ENCODE measurements at regions not wholly inside any gene's neighbourhood (a gene's known extent, or its start where the extent isn't known, plus 50 kb on each side); places are given as distances from the start of the nearest gene placed in this dataset.

DNA sequence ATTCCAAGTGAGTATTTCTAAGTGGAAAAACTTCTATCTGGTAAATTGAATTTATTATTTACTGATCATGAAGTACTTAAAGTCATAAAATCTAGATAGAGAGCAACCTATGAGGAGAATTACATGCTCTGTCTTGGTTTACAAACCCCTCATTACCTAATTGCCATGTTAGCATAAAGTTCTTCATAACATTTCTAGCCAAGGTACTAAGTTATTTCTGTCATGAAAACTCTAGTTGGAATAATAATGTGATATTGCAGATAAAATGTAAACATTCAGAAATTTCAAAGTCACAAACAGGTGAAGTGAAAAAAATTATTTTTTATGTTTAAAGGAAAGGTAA is 228.6 kb downstream of the TTLL7 start:
- no peak for DNase-seq (ENCODE audit: low read depth in 3 of 3)

DNA sequence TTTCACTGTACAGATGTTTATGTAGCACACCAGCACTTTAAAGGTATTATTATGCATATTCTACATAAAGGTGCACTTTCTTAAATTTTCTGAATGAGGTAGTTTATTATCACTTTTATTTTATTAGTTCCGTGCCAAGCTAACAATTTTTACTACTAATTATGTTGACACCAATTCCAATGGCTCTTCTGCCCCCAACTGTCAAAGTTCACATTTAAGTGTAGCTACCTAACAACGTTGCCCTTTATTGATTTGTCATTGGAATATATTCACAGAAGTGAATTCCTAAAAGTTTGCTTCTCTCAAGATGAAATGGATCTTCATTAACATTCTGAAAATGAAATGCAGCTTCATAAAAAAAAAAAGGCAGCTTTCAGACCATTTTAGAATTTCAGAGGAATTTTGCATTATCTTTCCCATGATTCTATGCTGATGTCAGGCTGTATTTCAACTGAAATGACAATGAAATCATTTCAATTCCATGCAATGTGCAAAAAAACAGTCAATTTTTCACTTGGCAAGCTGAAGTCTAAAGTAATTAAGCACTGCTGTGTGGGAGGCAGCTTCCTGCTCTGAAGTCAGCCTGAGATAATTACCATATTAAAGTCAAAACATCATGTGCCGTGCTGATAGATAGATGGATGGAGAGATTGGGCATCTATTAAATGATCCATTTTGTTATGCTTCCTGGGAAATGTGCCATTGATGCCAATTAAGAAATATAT is 229.2 kb downstream of the TTLL7 start:
- no peak for DNase-seq (ENCODE audit: low read depth in 3 of 3)

DNA sequence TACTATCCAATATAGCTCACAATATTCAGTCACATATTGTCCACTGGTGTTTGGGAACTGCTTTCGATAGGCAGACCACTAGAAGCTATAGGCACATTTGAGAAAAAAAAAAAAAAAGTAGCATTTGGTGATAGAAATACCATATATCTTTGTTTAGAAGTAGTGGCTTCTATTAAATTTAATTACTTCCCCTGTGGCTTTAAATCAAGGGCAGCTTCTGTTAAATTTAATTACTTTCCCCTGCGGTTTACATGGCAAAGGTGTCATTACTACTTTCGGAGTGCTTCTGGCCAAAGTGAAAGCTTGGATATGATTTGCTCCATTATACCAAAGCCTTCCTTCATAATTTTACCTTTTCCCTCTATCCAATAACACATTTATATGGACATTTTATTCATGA is 229.9 kb downstream of the TTLL7 start:
- DNase-seq (ENCODE audit: low read depth in 3 of 3), result no peak

DNA sequence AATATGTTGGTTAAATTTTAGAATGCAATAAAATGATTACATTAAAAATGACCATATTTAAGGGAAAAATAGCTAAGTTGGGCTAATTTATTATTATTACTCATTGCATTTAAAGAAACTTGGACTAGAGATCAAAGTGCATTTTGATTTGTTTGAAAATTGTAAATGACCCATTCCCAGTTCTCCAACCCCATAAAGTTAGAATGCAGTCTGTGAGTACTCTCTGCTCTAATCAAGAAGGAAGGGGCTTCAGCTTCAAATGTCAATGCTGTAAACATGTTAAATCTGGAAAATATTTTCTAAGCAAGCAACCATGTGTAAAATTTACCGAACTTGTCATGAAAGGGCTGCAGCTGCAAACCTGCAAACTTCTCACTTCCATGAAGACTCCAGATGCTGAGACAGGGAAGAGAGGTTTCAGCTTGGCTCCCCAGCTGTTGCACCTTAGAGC is 232.7 kb downstream of the TTLL7 start:
- no peak for DNase-seq (ENCODE audit: low read depth in 3 of 3)

DNA sequence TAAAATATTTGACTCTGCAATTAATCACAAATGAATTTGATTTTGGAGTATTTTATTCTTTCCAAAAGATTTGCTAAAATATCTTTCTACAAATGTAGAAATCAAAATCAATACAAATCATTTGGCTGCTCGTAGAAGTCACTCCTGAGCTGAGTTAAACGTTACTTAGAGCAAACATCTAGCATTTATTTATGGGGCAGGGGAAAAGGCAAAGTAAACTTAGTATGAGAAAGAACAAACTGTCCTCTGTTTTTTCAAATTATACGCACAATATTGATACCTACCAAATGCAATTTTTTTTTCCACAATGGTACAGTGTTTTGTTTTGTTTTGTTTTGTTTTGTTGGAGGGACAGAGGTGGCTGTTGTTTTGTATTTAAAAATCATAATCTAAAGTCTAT is 233.8 kb downstream of the TTLL7 start:
- no peak for DNase-seq (ENCODE audit: low read depth in 3 of 3)

DNA sequence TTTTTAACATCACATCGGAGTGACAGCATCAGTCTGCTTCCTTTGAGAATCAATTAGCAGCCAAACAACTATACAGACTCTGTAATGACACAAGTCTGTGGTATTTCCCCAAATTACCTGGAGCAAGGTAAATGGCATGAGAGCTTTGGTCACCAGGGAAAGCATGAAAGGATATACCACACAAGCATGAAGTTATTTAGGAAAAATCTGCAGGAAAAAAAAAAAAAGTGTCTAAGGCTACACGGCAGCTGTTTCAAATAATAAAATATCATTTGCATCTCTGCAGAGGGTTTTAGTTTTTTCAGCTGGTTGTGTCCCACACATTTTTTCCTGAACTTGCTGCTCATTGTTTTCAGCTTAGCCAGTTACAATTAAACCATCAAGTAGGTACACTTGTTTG is 234.7 kb downstream of the TTLL7 start:
- no peak for DNase-seq (ENCODE audit: low read depth in 3 of 3)

DNA sequence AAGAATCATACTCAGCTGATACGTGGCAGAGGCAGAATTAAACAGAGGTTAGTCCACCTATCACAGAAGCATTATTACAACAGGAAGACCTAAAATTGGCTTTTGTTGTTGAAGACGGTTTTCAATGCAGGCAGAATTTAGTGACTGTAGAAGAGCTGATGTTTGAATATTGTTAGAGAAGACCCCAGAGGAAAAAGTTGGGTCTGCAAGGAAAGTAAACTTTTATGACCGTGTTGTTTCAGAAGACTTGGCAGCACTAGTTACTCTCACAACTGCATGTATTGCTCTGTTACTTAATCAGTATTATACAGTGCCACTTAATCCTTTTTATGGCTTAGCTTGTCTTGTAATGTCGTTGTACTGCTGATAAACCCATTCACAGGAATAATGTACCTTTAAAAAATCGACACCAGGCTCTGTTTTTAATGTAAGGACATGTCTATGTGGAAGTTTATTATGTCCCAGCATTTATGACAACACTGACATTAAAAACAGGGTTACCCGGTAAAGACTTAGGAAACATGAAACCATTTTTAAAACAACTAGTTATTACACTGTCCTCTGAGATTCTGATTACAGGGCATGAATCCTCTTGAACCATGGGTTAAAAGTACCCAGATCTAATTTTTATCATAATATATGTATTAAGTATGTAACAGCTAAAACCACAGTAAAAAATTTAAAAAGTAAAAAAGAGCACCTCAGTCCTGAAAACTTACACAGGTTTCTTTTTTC is 235.4 kb downstream of the TTLL7 start:
- no peak for DNase-seq (ENCODE audit: low read depth in 3 of 3)

DNA sequence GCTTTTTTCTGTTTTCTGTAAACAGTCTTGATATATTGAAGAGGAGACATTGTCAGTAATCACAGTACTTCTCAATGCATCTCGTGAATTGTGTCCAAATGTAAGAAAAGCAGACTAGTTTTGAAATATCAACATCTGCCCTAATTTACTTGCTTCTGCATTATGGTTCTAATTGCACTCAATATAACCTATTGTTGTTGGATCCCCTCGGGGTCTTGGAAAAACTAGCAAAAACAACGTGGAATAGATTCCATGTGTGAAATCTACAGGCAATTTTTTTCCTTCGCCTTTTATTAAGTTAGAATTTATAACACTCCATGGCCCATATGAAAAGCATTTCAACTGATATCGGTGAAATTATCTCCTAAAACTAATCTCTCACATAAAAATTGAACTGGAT is 236.5 kb downstream of the TTLL7 start:
- DNase-seq (ENCODE audit: low read depth in 3 of 3), result no peak

DNA sequence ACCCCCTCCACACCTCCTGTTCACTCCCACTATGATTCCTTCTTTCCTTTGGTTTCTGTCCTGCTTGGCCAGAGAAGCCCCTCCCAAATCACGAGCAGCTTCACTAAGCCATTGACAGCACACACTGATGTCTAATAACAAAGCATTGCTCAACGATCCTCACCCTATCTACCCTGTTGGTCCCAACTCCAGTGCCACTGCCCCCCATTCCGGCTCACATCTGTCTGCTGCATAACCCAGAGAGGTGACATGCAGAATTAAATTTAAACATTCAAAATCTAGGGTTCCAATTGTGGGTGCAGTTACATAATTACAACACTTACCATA is 236.9 kb downstream of the TTLL7 start:
- DNase-seq (ENCODE audit: low read depth in 3 of 3), result no peak

DNA sequence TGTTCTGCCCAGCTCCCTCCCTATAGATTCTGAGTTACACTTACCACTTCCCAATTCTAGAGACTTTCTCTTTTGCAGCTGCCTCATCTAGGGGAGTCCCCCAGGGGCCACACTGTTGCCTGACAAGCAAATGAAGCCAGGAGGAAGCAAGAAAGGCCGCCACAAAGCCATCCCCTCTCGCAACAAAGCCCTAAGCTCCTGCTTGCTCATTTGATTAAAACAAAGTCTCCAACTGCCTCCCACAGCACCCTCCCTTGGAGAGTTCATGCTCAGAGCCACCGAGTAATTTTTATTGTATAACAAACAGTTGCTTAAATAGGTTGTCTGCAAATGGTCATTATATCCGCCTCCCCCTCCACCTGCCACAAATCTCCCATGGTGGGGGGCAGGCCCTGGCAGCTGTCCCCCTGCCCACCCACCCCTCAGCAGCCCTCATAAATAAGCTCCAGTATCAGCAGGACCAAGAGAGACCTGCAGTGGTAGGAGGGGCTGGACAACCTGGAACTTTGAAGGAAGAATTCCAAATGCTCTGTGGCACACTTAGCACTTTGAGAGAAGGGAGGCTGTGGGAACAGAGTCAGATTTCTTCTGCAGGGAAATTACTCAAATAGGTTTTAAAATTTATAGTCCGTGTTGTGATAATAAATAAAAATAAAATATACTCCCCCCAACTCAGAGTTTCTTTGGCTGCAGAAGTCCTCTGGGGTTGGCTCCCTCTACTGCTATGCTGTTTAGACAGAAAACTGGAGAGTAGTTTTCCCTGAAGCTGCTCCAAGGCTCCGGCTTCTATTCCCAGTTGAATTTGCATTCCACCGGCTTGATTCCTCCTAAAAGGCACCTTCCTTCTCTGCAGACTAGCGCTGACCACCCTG is 237.5 kb downstream of the TTLL7 start:
- DNase-seq (ENCODE audit: low read depth in 3 of 3), result no peak

DNA sequence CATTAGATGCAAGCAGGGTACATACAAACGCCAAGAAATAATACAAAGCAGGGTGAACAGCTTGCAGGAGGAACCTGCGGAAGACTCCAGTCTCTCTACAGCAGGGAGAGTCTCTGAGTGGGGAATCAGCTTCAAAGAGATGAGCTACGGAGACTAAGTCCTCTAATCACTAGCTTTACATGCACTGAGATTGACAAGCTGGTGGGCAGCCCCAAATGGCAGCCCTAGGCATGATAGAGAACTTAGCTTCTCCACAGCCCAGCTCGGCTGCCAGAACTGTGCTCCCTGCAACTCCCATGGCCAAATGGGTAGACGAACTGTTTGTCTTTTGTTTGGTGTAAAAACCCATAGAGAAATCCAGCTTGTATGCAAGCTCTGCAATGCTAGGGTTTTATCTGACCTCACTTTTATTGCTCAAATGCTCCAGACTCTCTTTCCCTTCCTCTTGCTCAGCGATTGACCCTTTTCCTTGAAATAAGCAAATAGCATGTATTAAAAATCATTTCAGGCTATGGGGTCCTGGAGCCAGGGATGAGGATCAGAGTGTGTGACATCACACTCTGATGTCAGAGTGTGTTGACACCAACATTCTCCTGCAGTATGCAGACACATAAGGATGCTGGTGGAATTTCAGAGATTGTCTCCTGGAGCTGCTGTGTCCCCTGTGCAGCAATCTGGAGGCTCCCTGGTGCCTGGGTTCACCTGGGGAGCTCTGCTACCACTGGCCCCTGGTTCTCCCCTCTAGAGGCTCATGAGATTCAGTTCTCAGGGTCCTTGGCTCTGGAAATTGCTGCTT is 238.5 kb downstream of the TTLL7 start:
- DNase-seq (ENCODE audit: low read depth in 3 of 3), result no peak

DNA sequence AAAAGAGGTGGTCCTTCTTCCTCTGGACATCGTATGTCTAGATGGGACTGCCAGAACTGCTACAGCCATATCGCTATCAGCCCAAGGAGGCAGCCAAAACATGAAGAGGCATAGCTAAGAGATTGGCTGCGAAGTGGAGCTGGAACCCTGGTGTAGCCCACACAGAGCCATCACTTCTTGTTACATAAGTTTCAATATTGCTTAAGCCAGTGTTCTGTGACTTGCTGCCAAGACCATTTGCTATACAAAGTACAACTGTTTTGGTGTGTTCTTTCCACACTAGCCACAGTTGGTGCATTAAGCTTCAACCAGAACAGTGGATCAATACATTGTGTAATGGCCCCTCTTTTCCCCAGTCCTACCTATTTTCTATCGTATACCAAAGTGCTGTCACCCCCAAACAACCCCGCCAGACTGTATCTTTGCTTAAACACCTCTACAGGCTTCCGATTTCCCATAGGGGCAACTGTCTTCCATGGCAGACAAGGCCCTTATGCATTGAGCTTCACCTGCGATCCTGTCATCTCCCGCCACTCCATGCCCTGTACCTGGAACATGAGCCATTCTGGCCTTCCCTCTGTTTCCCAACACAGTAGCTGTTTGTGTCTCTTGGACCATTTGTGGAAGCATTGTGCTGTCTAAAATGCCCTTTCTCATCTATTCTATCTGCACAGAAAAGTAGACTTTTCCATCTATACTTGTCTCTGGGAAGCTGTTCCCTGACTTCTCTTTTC is 241.8 kb downstream of the TTLL7 start:
- DNase-seq (ENCODE audit: low read depth in 3 of 3), result no peak

DNA sequence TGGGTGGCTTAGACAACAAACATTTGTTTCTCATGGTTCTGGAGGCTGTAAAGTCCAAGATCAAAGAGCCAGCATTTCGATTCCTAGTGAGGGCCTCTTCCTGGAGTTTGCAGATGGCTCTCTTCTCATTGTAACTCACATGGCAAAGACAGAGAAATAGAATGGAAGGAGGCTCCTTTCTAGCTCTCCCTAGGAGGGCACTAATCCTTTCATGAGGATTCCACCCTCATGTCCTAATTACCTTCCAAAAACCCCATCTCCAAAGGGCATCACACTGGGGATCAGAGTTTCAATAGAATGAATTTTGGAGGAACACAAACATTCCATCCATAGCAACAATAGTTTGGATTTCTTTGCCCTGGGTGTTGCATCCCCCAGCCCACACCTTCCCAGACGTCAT is 247.3 kb downstream of the TTLL7 start:
- DNase-seq (ENCODE audit: low read depth in 3 of 3), result no peak

DNA sequence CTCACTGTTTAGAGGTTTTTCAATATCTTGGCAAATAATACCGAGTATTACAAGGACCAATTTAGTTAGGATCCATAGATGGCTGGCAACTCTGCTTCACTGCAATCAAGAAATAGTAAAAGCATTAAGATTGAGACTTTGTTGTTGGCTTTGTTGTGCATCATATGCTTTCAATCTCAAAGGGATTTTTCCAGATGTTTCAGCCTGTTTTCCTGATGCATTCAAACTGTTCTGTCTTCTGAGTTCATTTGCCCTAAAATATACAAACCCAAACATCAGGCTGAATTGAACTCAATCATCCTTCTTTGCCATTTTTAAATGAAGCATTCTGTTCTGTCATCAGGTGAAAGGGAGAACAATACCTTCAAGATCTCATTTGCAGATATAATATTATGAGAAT is 248.7 kb downstream of the TTLL7 start:
- DNase-seq (ENCODE audit: low read depth in 3 of 3), result no peak

DNA sequence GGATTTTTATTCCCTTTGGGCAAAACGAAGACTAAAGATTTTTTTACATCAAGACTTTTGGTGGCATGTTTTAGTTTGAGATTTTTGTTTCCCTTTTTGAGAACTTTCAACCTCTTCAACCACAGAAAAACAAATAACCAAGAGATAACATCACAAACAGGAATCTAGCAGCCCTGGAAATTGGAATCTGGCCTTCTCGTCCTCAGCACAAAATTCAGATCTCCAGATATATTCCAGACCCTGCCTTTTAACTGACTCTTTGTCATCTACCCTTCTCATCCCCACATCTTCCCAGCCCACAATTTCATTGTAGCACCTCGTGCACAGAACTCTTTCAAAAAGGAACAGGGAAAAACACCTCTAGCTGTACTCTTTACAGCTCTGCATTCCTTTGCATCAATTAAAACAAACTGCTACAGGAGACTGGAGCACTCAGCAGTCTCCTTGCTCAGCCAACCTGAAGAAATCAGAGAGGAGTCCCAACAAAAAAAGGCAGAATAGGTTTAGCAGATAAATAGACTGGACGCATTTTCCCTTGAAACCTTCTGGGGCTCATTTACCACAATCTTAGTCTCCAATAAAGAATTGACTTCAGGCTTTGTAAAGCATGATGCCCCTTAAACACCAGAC is 251.0 kb downstream of the TTLL7 start:
- no peak for DNase-seq (ENCODE audit: low read depth in 3 of 3)

DNA sequence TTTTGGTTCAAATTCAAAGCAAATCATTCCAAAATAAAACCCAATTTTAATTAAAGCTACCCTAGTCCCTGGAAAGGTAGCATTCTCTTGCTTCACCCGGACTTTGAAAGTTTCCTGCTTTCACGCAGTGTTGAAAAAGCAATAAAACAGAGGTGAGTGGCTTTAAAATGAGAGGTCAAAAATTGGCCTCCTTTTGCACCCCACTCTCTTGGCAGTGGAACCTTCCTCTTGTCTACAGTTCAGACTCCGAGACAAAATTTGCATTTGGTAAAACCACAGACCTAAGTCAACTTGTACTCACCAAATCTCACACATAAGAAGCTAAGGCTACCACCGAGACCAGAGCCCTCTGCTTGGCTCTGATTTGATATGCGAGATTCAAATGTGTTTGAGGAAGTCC is 252.7 kb downstream of the TTLL7 start:
- DNase-seq (ENCODE audit: low read depth in 3 of 3), result no peak

DNA sequence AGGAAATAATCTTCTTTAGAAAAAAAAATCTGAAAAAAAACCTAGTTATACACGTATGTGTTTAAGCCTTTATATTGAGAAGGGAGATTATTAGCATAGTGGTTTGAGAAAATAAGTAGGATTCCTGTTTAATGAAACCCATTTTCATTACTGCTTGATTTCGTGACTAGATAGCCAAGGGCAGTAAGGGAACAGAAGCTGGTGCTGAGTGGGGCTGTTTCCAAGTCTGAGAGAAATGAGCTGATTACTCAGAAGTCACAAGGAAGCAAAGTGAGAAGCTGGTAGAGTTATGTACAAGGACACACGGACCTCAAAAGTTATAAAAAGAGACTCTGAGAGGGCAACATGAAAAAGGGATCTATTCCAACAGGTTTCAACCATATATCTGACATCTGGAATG is 256.5 kb downstream of the TTLL7 start:
- no peak for DNase-seq (ENCODE audit: low read depth in 3 of 3)

DNA sequence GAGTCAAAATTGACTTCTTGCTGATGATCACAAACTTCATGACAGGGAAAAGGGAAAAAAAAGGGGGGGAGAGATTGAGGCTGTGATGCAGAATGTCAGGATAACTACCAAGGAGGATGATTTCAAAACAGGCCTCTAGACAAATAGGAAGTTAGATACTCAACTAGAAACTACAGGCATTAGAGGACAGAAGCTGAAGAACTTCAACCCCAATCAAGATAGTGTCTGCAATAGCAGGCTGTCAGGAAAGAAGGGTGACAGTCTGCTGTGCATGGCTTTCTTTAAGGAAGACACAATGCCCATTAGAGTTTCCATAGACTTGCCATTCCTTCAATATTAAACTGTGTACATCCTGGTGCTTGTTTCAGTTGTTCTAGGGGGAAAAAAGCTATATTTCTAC is 257.2 kb downstream of the TTLL7 start:
- DNase-seq (ENCODE audit: low read depth in 3 of 3), result no peak

DNA sequence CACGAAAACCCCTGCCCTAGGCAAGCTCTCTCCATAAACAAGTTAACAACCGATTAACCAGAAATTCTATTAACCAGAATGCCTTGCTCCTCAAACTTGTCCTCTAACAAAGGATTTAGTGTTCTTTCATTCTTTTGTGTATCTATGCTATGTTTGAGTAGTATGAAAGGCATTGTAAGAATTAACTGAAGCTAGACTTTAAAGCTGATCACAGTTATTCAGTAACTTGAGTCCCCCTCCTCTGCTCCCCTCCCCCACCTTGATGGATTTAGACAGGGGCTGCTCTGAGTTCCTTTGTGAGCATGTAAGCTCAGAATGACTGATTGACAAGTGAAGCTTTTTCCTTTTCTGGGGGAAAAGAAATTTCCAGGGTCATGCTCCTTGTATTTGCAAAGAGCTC is 257.6 kb downstream of the TTLL7 start:
- DNase-seq (ENCODE audit: low read depth in 3 of 3), result no peak

DNA sequence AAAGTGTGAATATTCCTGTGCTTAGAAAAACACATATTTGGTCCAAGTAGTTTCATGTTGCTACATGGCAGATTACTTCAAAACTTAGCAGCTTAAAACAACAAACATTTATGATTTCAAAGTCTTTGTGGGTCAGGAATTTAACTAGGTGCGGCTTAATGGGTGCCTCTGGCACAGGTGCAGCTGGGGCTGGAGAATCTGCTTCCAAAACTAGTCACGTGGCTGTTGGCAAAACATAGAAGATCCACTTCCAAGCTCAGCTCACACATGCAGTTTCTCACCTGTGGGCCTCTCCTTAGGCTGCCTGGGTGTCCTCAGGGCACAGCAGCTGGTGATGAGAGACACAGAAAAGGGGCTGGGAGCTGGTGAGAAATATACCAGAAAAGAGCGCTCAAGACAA is 263.4 kb downstream of the TTLL7 start:
- DNase-seq (ENCODE audit: low read depth in 3 of 3), result no peak

DNA sequence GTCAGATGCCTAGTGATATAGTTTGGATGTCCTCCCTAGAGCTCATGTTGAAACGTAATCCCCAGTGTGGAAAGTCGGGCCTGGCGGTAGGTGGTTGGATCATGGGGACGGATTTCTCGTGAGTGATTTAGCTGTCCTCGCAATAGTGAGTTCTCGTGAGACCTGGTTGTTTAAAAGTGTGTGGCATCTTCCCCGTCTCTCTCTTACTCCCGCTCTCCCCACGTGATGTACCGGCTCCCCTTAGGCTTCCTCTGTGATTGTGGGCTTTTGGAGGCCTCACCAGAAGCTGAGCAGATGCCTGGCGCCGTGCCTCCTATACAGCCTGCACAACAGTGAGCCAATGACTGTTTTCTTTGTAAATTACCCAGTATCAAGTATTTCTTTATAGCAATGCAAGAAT is 264.5 kb downstream of the TTLL7 start:
- no peak for DNase-seq (ENCODE audit: low read depth in 3 of 3)
